B cell (primary cell): ENCODE measurements at regions not wholly inside any gene's neighbourhood (a gene's known extent, or its start where the extent isn't known, plus 50 kb on each side); places are given as distances from the start of the nearest gene placed in this dataset.

ENCODE experiments used
- CTCF ChIP-seq: fragments of 200-600 bp; IDR thresholded peaks from one replicate; pipeline ENCODE4 v1.8.0; 2022; ENCODE audit warnings: antibody characterized with exemption, mild to moderate bottlenecking
- EZH2 ChIP-seq: IDR thresholded peaks from 2 replicates; pipeline ENCODE4 v1.6.1; 2012; ENCODE audit warnings: borderline replicate concordance, low read depth, mild to moderate bottlenecking, moderate library complexity, low read length; ENCODE audit not compliant: insufficient read depth, poor library complexity, severe bottlenecking

- TF ChIP-seq CTCF (no peak), EZH2 (no peak)
These were observed 258.1 kb downstream of the STK31 start for GRCh38 chr7:23967949-23968599.
